Keratinocyte (primary cell): ENCODE measurements at regions not wholly inside any gene's neighbourhood (a gene's known extent, or its start where the extent isn't known, plus 50 kb on each side); places are given as distances from the start of the nearest gene placed in this dataset.

Experiments used
- DNase-seq: peaks from one replicate; pipeline ENCODE4 v3.0.0-alpha.2; 2011; ENCODE audit warnings: low read depth, missing footprints, low spot score
- FAIRE-seq: peaks from 2 replicates; lab custom pipeline; 2011; peaks lifted over from hg19 to GRCh38; lab: Jason Lieb, UNC
- H2AFZ ChIP-seq: 2 replicates; pipeline ENCODE4 v1.6.0; 2012; ENCODE audit warnings: low read length, control low read depth, inconsistent platforms; ENCODE audit not compliant: control insufficient read depth
- H3K27ac ChIP-seq: 2 replicates; pipeline ENCODE4 v1.5.1; 2011; ENCODE audit warnings: low read length; ENCODE audit not compliant: control insufficient read depth, insufficient read depth
- H3K27me3 ChIP-seq: 3 replicates; pipeline ENCODE4 v1.6.0; 2011; ENCODE audit warnings: low read length; ENCODE audit not compliant: control insufficient read depth, insufficient read depth; ENCODE audit errors: extremely low read depth
- H3K36me3 ChIP-seq, 2 experiments: 2 replicates in 1 of 2; 3 replicates in 1 of 2; pipeline ENCODE4 v1.5.1; 2011; ENCODE audit warnings: low read length in 2 of 2, mild to moderate bottlenecking in 1 of 2; ENCODE audit not compliant: control insufficient read depth in 2 of 2, insufficient read depth in 2 of 2; ENCODE audit errors: extremely low read depth in 1 of 2
- H3K4me1 ChIP-seq: 3 replicates; pipeline ENCODE4 v1.5.1; 2011; ENCODE audit warnings: low read length; ENCODE audit not compliant: control insufficient read depth, insufficient read depth; ENCODE audit errors: extremely low read depth
- H3K4me2 ChIP-seq: 3 replicates; pipeline ENCODE4 v1.6.0; 2011; ENCODE audit warnings: low read depth, low read length; ENCODE audit not compliant: control insufficient read depth, insufficient read depth; ENCODE audit errors: extremely low read depth
- H3K4me3 ChIP-seq, 3 experiments: fragments of 200-600 bp in 1 of 3; sonication (generic) in 1 of 3; 2 replicates in 2 of 3; 3 replicates in 1 of 3; pipeline ENCODE4 v1.5.1; 2011 to 2016; ENCODE audit warnings: low read length in 3 of 3, mild to moderate bottlenecking in 3 of 3, control low read depth in 2 of 3, inconsistent platforms in 1 of 3, low read depth in 1 of 3, mixed read lengths in 1 of 3, mixed run types in 1 of 3, moderate library complexity in 1 of 3; ENCODE audit not compliant: control insufficient read depth in 2 of 3, insufficient read depth in 2 of 3; ENCODE audit errors: extremely low read depth in 1 of 3
- H3K79me2 ChIP-seq: 2 replicates; pipeline ENCODE4 v1.6.0; 2012; ENCODE audit warnings: low read length; ENCODE audit not compliant: control insufficient read depth, insufficient read depth
- H3K9ac ChIP-seq: 3 replicates; pipeline ENCODE4 v1.6.0; 2011; ENCODE audit warnings: low read length; ENCODE audit not compliant: control insufficient read depth, insufficient read depth; ENCODE audit errors: extremely low read depth
- H3K9me1 ChIP-seq: 3 replicates; pipeline ENCODE4 v1.6.0; 2011; ENCODE audit warnings: low read length; ENCODE audit not compliant: control insufficient read depth, insufficient read depth; ENCODE audit errors: extremely low read depth
- H3K9me3 ChIP-seq: 2 replicates; pipeline ENCODE4 v1.5.1; 2012; ENCODE audit warnings: low read depth, low read length; ENCODE audit not compliant: control insufficient read depth
- H4K20me1 ChIP-seq: 3 replicates; pipeline ENCODE4 v1.6.0; 2011; ENCODE audit warnings: low read length; ENCODE audit not compliant: control insufficient read depth, insufficient read depth; ENCODE audit errors: extremely low read depth
- EZH2 ChIP-seq: IDR thresholded peaks from one replicate; pipeline ENCODE4 v1.6.1; 2012; ENCODE audit warnings: inconsistent platforms, mild to moderate bottlenecking, low read length, moderate library complexity
- dilution Hi-C: fragments of 300-500 bp; cut with MboI; formaldehyde crosslinking; loops from one replicate; pipeline ENCODE4 v1.7.0; 2020; ENCODE audit warnings: low sequenced_read_pairs; ENCODE audit not compliant: extremely low pct_ligation_motif_present
- TF ChIP-seq, protein P1 (sequence below), 3 experiments: IDR thresholded peaks in 1 of 3; conservative IDR thresholded peaks in 1 of 3; optimal IDR thresholded peaks in 1 of 3; 2 replicates in 2 of 3; 3 replicates in 1 of 3; pipeline versions ENCODE3 to v1.5.1; 2011; ENCODE audit warnings: low read length in 3 of 3, mild to moderate bottlenecking in 3 of 3, moderate library complexity in 2 of 3, control low read depth in 1 of 3, inconsistent platforms in 1 of 3; ENCODE audit not compliant: insufficient read depth in 2 of 3; ENCODE audit errors: extremely low read depth in 1 of 3

DNA sequence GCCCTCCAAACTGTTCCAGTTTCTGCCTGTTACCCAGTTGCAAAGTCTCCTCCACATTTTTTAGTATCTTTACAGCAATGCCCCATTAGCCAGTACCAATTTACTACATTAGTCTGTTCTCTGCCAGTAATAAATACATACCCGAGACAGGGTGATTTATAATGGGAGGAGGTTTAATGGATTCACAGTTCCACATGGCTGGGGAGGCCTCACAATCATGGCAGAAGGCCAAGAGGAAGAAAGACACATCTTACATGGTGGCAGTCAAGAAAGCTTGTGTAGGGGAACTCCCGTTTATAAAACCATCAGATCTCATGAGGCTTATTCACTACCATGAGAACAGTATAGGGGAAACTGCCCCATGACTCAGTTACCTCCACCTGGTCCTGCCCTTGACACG lies 600.7 kb upstream of the CDH6 start:
- no peak overlapping the region for H3K4me3 ChIP-seq
- no peak for FAIRE-seq
- H3K27ac ChIP-seq: no peak overlapping the region
- dilution Hi-C loops: no loop called here
- no peaks in the 10 kb centered on the region for H3K4me1 ChIP-seq
- H3K4me2 ChIP-seq: no peak overlapping the region
- H3K9ac ChIP-seq: no peak overlapping the region
- H4K20me1 ChIP-seq: no peaks in the 10 kb centered on the region
- no peak for DNase-seq
- H3K9me1 ChIP-seq: no peaks in the 10 kb centered on the region
- H3K9me3 ChIP-seq: no peaks in the 10 kb centered on the region
- no peaks in the 10 kb centered on the region for H3K27me3 ChIP-seq
- H2AFZ ChIP-seq: no peak overlapping the region
- H3K36me3 ChIP-seq: no peaks in the 10 kb centered on the region
- no peaks in the 10 kb centered on the region for H3K79me2 ChIP-seq
- TF ChIP-seq, protein P1, sequence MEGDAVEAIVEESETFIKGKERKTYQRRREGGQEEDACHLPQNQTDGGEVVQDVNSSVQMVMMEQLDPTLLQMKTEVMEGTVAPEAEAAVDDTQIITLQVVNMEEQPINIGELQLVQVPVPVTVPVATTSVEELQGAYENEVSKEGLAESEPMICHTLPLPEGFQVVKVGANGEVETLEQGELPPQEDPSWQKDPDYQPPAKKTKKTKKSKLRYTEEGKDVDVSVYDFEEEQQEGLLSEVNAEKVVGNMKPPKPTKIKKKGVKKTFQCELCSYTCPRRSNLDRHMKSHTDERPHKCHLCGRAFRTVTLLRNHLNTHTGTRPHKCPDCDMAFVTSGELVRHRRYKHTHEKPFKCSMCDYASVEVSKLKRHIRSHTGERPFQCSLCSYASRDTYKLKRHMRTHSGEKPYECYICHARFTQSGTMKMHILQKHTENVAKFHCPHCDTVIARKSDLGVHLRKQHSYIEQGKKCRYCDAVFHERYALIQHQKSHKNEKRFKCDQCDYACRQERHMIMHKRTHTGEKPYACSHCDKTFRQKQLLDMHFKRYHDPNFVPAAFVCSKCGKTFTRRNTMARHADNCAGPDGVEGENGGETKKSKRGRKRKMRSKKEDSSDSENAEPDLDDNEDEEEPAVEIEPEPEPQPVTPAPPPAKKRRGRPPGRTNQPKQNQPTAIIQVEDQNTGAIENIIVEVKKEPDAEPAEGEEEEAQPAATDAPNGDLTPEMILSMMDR (optimal IDR thresholded peaks at IDR 0.05 in 1 of 3, IDR thresholded peaks at IDR 0.05 in 1 of 3, conservative IDR thresholded peaks at IDR 0.05 in 1 of 3; ENCODE audit: extremely low read depth in 1 of 3, insufficient read depth in 2 of 3, low read length in 3 of 3): no peak
- TF ChIP-seq EZH2: no peak

DNA sequence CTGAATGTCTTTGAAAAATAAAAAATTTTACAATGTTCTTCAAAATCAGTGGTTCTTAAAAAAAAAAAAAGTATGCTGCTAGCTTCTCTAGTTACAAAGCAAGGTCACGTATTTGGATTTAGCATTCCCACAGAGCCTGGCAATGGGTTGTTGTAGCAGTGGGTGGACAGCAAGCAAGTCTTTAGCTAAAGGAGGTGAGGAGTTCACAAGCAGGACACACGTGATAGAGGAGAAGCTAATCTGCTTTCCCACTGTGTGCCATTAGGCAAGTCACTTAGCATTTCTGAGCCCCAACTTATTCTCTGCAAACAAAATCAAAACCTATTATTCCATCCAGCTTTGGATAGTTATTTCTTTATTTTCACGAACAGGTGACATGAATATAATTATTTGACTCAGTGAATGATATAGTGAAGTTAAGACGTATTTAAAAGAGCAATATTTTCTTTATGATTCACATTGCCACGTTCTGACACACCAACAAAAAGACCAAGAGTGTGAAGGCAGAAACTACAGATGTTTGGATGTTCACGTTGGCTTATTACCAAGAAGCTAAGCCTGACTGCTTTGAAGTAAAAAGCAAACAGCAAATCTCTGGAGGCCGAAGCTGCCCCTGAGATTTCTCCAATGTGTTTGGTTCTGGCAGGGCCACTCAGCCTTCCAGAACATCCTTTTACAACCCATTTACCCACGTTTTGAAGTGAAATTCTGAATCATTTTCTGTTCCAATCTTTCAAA lies 612.1 kb upstream of the CDH6 start:
- no peaks in the 10 kb centered on the region for H3K4me1 ChIP-seq
- no peaks in the 10 kb centered on the region for H3K79me2 ChIP-seq
- DNase-seq (no peak), FAIRE-seq (no peak)
- H3K27ac ChIP-seq: no peak overlapping the region
- H4K20me1 ChIP-seq: no peaks in the 10 kb centered on the region
- no peak overlapping the region for H3K4me2 ChIP-seq
- dilution Hi-C loops: no loop called here
- no peak overlapping the region for H2AFZ ChIP-seq
- H3K9ac ChIP-seq: no peak overlapping the region
- no peaks in the 10 kb centered on the region for H3K27me3 ChIP-seq
- no peaks in the 10 kb centered on the region for H3K9me1 ChIP-seq
- no peak for TF ChIP-seq EZH2
- TF ChIP-seq, protein P1 (optimal IDR thresholded peaks at IDR 0.05 in 1 of 3, IDR thresholded peaks at IDR 0.05 in 1 of 3, conservative IDR thresholded peaks at IDR 0.05 in 1 of 3; ENCODE audit: extremely low read depth in 1 of 3, insufficient read depth in 2 of 3, low read length in 3 of 3): no peak
- H3K36me3 ChIP-seq: no peaks in the 10 kb centered on the region
- H3K9me3 ChIP-seq: no peaks in the 10 kb centered on the region
- H3K4me3 ChIP-seq: no peak overlapping the region
